SK-N-SH treated with all-trans-retinoic acid at 6 μM for 48 hours (cell line): ENCODE measurements at regions not wholly inside any gene's neighbourhood (a gene's known extent, or its start where the extent isn't known, plus 50 kb on each side); places are given as distances from the start of the nearest gene placed in this dataset.
"Not testable (repeated sequence)": the region's sequence is repeated elsewhere in the genome, so short reads cannot be mapped to it uniquely, and the experiment has no call there.

ENCODE experiments used
- ATAC-seq: fragments of 200-7000 bp; cut with Tn5 transposase; 3 replicates; pipeline ENCODE4 v1.9.1; 2020; ENCODE audit warnings: mild to moderate bottlenecking, moderate library complexity
- ARNTL ChIP-seq: fragments of 450-650 bp; formaldehyde crosslinking; IDR thresholded peaks from 2 replicates; pipeline ENCODE4 v1.5.0; 2020; ENCODE audit warnings: low read depth, mild to moderate bottlenecking, moderate library complexity, borderline replicate concordance
- CSDC2 ChIP-seq: fragments of 250-450 bp; sonication (Bioruptor Pico); IDR thresholded peaks from 2 replicates; pipeline ENCODE4 v1.5.0; 2020; ENCODE audit warnings: mild to moderate bottlenecking, moderate library complexity
- ESRRG ChIP-seq: fragments of 250-450 bp; sonication (Bioruptor Pico); IDR thresholded peaks from 2 replicates; pipeline ENCODE4 v1.6.1; 2021; ENCODE audit warnings: mild to moderate bottlenecking
- GLIS3 ChIP-seq: fragments of 250-450 bp; sonication (Bioruptor Pico); IDR thresholded peaks from 2 replicates; pipeline ENCODE4 v1.5.0; 2020; ENCODE audit warnings: mild to moderate bottlenecking, moderate library complexity
- ISL1 ChIP-seq: fragments of 250-450 bp; sonication (Bioruptor Pico); IDR thresholded peaks from 2 replicates; pipeline ENCODE4 v2.1.2; 2022; ENCODE audit warnings: mild to moderate bottlenecking, moderate library complexity
- OSR1 ChIP-seq: fragments of 250-450 bp; sonication (Bioruptor Pico); IDR thresholded peaks from 2 replicates; pipeline ENCODE4 v1.8.0; 2022; ENCODE audit warnings: moderate library complexity, mild to moderate bottlenecking, inconsistent platforms
- RARB ChIP-seq: fragments of 250-450 bp; sonication (Bioruptor Pico); IDR thresholded peaks from 2 replicates; pipeline ENCODE4 v1.8.0; 2021; ENCODE audit warnings: mild to moderate bottlenecking, moderate library complexity
- SNAI2 ChIP-seq: fragments of 250-450 bp; sonication (Bioruptor Pico); IDR thresholded peaks from 2 replicates; pipeline ENCODE4 v1.5.0; 2020; ENCODE audit warnings: mild to moderate bottlenecking, moderate library complexity
- TCF4 ChIP-seq: fragments of 250-450 bp; sonication (Bioruptor Pico); IDR thresholded peaks from 2 replicates; pipeline ENCODE4 v1.8.0; 2021; ENCODE audit warnings: mild to moderate bottlenecking, moderate library complexity, borderline replicate concordance
- TOX ChIP-seq: fragments of 250-450 bp; sonication (Bioruptor Pico); IDR thresholded peaks from 2 replicates; pipeline ENCODE4 v1.8.0; 2021; ENCODE audit warnings: mild to moderate bottlenecking, moderate library complexity, borderline replicate concordance
- ZC3H10 ChIP-seq: fragments of 250-450 bp; sonication (Bioruptor Pico); IDR thresholded peaks from 2 replicates; pipeline ENCODE4 v1.5.1; 2021; ENCODE audit warnings: mild to moderate bottlenecking, moderate library complexity
- ZFP3 ChIP-seq: fragments of 250-450 bp; sonication (Bioruptor Pico); IDR thresholded peaks from 2 replicates; pipeline ENCODE4 v1.5.0; 2020; ENCODE audit warnings: mild to moderate bottlenecking, moderate library complexity
- ZFP30 ChIP-seq: fragments of 450-650 bp; formaldehyde crosslinking; IDR thresholded peaks from 2 replicates; pipeline ENCODE4 v1.5.0; 2022; ENCODE audit warnings: mild to moderate bottlenecking, moderate library complexity
- ZNF565 ChIP-seq: fragments of 450-650 bp; formaldehyde crosslinking; conservative IDR thresholded peaks from 2 replicates; pipeline ENCODE4 v1.5.0; 2020; ENCODE audit warnings: low read depth, mild to moderate bottlenecking, moderate library complexity
- ZNF70 ChIP-seq: fragments of 450-650 bp; formaldehyde crosslinking; IDR thresholded peaks from 2 replicates; pipeline ENCODE4 v1.5.0; 2020; ENCODE audit warnings: mild to moderate bottlenecking, moderate library complexity
- ZNF8 ChIP-seq: fragments of 450-650 bp; formaldehyde crosslinking; IDR thresholded peaks from 2 replicates; pipeline ENCODE4 v1.5.0; 2020; ENCODE audit warnings: mild to moderate bottlenecking, moderate library complexity
- TF ChIP-seq, protein P1 (sequence below): fragments of 250-450 bp; sonication (Bioruptor Pico); IDR thresholded peaks from 2 replicates; pipeline ENCODE4 v1.5.1; 2020; ENCODE audit warnings: low read depth, mild to moderate bottlenecking, moderate library complexity
- TF ChIP-seq, protein P2 (sequence below): fragments of 250-450 bp; sonication (Bioruptor Pico); IDR thresholded peaks from 2 replicates; pipeline ENCODE4 v1.5.0; 2020; ENCODE audit warnings: mild to moderate bottlenecking, moderate library complexity
- TF ChIP-seq, protein P3 (sequence below): fragments of 250-450 bp; sonication (Bioruptor Pico); IDR thresholded peaks from 2 replicates; pipeline ENCODE4 v1.5.1; 2021; ENCODE audit warnings: mild to moderate bottlenecking, moderate library complexity
- TF ChIP-seq, protein P4 (sequence below): fragments of 250-450 bp; sonication (Bioruptor Pico); IDR thresholded peaks from 2 replicates; pipeline ENCODE4 v1.8.0; 2021; ENCODE audit warnings: low read depth, mild to moderate bottlenecking, moderate library complexity, borderline replicate concordance

DNA sequence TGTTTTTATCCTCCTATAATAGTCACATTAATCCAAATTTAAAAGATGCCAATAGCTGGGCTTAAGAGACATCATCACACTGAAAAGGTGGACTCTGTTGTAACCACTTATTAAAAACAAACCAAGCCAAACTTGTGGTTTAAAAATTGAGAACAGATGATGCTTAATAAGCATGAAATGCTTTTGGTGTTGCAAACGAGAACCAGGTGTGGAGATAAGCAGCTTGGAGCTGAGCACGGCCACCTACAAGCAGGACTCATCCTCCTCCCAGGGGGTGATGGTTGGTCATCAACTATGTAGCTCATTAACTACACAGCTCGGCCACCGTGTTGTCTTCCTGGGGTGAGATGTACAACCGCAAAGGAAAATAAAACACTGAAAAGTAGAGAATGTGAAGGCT, 154.4 kb downstream of the NPR3 start:
- no peak for TF ChIP-seq TOX
- peak; percentile 76 for ATAC-seq

DNA sequence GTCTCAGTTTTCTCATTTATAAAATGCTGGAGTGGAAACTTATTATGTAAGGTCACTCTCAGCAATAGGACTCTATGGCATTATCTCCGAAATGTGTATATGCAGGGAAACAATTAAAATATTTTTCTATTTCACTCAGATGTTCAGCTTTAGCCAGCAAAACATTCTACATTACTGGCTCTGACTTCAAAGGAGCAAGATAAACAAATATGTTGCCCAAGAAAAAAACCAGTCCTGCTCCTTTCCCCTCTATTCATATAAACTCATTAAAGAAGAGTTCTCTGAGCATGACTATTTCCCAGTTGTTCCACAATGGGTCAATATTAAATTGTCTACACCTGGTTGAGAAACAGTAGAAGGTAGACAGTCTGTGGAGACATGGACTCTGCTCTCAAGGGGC, 155.0 kb downstream of the NPR3 start:
- no peak for ATAC-seq
- TF ChIP-seq ZNF70 (CRISPR knock-in tag) (no peak), ZNF565 (CRISPR knock-in tag) (no peak), RARB (CRISPR knock-in tag) (no peak), ESRRG (CRISPR knock-in tag) (no peak), TOX (no peak), ZFP3 (CRISPR knock-in tag) (no peak), OSR1 (CRISPR knock-in tag) (no peak), ARNTL (CRISPR knock-in tag) (no peak), TCF4 (CRISPR knock-in tag) (no peak), CSDC2 (CRISPR knock-in tag) (no peak)
- TF ChIP-seq, protein P1, sequence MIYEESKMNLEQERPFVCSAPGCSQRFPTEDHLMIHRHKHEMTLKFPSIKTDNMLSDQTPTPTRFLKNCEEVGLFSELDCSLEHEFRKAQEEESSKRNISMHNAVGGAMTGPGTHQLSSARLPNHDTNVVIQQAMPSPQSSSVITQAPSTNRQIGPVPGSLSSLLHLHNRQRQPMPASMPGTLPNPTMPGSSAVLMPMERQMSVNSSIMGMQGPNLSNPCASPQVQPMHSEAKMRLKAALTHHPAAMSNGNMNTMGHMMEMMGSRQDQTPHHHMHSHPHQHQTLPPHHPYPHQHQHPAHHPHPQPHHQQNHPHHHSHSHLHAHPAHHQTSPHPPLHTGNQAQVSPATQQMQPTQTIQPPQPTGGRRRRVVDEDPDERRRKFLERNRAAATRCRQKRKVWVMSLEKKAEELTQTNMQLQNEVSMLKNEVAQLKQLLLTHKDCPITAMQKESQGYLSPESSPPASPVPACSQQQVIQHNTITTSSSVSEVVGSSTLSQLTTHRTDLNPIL (CRISPR knock-in tag) = no peak

DNA sequence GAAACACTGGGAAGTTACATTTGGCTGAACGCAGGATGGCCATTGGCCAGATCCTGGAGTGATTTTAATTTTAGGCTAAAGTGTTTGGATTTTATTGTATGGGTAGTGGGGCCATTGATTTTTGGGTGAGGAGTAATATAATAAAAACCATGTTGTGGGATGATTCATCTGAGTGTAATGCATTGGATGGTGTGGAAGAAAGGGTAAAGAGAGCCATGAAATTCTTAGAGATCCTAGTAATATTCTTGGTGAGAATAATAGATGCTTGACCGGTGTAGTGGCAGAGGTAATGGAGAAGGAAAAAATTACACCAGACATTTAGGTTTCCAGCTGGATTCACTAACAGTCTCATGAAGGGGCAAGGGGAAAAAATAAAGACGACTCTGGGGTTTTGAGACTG, 158.1 kb downstream of the NPR3 start:
- ATAC-seq = peak; percentile 79
- TF ChIP-seq SNAI2 (CRISPR knock-in tag) (no peak), ZNF70 (CRISPR knock-in tag) (no peak), ZFP3 (CRISPR knock-in tag) (no peak), ZC3H10 (CRISPR knock-in tag) (no peak), ISL1 (CRISPR knock-in tag) (no peak), ZNF565 (CRISPR knock-in tag) (no peak), RARB (CRISPR knock-in tag) (no peak), ARNTL (CRISPR knock-in tag) (no peak), OSR1 (CRISPR knock-in tag) (no peak), TCF4 (CRISPR knock-in tag) (no peak), ZNF8 (CRISPR knock-in tag) (no peak), GLIS3 (CRISPR knock-in tag) (no peak)
- TF ChIP-seq, protein P2, sequence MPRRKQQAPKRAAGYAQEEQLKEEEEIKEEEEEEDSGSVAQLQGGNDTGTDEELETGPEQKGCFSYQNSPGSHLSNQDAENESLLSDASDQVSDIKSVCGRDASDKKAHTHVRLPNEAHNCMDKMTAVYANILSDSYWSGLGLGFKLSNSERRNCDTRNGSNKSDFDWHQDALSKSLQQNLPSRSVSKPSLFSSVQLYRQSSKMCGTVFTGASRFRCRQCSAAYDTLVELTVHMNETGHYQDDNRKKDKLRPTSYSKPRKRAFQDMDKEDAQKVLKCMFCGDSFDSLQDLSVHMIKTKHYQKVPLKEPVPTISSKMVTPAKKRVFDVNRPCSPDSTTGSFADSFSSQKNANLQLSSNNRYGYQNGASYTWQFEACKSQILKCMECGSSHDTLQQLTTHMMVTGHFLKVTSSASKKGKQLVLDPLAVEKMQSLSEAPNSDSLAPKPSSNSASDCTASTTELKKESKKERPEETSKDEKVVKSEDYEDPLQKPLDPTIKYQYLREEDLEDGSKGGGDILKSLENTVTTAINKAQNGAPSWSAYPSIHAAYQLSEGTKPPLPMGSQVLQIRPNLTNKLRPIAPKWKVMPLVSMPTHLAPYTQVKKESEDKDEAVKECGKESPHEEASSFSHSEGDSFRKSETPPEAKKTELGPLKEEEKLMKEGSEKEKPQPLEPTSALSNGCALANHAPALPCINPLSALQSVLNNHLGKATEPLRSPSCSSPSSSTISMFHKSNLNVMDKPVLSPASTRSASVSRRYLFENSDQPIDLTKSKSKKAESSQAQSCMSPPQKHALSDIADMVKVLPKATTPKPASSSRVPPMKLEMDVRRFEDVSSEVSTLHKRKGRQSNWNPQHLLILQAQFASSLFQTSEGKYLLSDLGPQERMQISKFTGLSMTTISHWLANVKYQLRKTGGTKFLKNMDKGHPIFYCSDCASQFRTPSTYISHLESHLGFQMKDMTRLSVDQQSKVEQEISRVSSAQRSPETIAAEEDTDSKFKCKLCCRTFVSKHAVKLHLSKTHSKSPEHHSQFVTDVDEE (CRISPR knock-in tag) = no peak

DNA sequence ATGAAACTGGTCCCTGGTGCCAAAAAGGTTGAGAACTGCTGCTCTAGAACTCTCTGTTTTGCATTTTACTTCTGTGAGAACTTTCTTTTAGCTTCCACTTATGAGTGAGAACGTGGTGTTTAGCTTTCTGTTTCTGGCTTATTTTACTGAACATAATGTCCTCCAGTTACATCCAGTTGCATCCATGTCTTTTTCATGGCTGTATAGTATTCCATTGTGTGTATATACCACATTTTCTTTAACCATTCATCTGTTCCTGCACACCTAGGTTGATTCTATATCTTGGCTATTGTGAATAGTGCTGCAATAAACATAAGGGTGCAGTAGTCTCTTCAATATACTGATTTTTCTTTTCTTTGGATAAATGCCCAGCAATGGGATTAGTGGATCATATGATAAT, 165.7 kb downstream of the NPR3 start:
- no peak for ATAC-seq

DNA sequence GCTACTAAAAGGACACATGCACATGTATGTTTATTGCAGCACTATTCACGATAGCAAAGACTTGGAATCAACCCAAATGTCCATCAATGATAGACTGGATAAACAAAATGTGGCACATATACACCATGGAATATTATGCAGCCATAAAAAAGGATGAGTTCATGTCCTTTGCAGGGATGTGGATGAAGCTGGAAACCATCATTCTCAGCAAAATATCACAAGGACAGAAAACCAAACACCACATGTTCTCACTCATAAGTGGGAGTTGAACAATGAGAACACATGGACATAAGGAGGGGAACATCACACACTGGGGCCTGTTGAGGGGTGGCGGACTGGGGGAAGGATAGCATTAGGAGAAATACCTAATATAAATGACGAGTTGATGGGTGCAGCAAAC, 168.2 kb downstream of the NPR3 start:
- ATAC-seq = not testable (repeated sequence)

More for the DNA sequence above, 165.7 kb downstream of the NPR3 start:
- TF ChIP-seq ZC3H10 (CRISPR knock-in tag) (no peak), ISL1 (CRISPR knock-in tag) (no peak), CSDC2 (CRISPR knock-in tag) (no peak), ZNF8 (CRISPR knock-in tag) (peak; percentile 76)

DNA sequence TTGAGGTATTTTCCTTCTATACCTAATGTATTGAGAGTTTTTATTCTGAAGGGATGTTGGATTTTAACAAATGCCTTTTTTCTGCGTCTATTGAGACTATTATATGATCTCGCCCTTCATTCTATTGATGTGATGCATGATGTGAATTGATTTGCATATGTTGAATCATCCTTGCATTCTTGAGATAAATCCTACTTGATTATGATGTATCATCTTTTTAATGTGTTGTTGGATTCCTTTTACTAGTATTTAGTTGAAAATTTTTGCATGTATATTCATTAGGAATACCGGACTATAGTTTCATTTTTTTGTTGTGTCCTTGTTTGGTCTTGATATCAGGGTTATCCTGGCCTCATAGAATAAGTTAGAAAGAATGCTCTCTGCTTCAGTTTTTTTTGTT, 169.7 kb downstream of the NPR3 start:
- no peak; the same call in 2 of the 3 replicates for ATAC-seq
- TF ChIP-seq, protein P2 (CRISPR knock-in tag) = no peak
- TF ChIP-seq CSDC2 (CRISPR knock-in tag) (no peak), GLIS3 (CRISPR knock-in tag) (no peak), OSR1 (CRISPR knock-in tag) (no peak), ESRRG (CRISPR knock-in tag) (no peak), ZNF70 (CRISPR knock-in tag) (no peak), TOX (no peak), ISL1 (CRISPR knock-in tag) (no peak), RARB (CRISPR knock-in tag) (no peak), ZFP30 (CRISPR knock-in tag) (no peak), ZNF8 (CRISPR knock-in tag) (no peak), TCF4 (CRISPR knock-in tag) (no peak), SNAI2 (CRISPR knock-in tag) (no peak)
- TF ChIP-seq, protein P3, sequence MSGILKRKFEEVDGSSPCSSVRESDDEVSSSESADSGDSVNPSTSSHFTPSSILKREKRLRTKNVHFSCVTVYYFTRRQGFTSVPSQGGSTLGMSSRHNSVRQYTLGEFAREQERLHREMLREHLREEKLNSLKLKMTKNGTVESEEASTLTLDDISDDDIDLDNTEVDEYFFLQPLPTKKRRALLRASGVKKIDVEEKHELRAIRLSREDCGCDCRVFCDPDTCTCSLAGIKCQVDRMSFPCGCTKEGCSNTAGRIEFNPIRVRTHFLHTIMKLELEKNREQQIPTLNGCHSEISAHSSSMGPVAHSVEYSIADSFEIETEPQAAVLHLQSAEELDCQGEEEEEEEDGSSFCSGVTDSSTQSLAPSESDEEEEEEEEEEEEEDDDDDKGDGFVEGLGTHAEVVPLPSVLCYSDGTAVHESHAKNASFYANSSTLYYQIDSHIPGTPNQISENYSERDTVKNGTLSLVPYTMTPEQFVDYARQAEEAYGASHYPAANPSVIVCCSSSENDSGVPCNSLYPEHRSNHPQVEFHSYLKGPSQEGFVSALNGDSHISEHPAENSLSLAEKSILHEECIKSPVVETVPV (CRISPR knock-in tag) = no peak
- TF ChIP-seq, protein P4, sequence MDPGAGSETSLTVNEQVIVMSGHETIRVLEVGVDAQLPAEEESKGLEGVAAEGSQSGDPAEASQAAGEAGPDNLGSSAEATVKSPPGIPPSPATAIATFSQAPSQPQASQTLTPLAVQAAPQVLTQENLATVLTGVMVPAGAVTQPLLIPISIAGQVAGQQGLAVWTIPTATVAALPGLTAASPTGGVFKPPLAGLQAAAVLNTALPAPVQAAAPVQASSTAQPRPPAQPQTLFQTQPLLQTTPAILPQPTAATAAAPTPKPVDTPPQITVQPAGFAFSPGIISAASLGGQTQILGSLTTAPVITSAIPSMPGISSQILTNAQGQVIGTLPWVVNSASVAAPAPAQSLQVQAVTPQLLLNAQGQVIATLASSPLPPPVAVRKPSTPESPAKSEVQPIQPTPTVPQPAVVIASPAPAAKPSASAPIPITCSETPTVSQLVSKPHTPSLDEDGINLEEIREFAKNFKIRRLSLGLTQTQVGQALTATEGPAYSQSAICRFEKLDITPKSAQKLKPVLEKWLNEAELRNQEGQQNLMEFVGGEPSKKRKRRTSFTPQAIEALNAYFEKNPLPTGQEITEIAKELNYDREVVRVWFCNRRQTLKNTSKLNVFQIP (CRISPR knock-in tag) = no peak
